ACC112 (cell line): ENCODE measurements at regions not wholly inside any gene's neighbourhood (a gene's known extent, or its start where the extent isn't known, plus 50 kb on each side); places are given as distances from the start of the nearest gene placed in this dataset.

Experiments
- H2AFZ ChIP-seq: fragments of 200-600 bp; sonication (generic); one replicate; pipeline ENCODE4 v1.6.0; 2017; ENCODE audit warnings: antibody characterized with exemption, low read length; ENCODE audit not compliant: unreplicated experiment
- H3K27ac ChIP-seq: fragments of 200-600 bp; sonication (generic); 2 replicates; pipeline ENCODE4 v1.5.1; 2014; ENCODE audit warnings: low read depth, mild to moderate bottlenecking, antibody characterized with exemption, low read length, moderate library complexity
- H3K27me3 ChIP-seq: fragments of 200-600 bp; sonication (generic); 2 replicates; pipeline ENCODE4 v1.6.1; 2014; ENCODE audit warnings: mild to moderate bottlenecking, antibody characterized with exemption, low read length, moderate library complexity, mixed read lengths; ENCODE audit not compliant: insufficient read depth
- H3K36me3 ChIP-seq: fragments of 200-600 bp; sonication (generic); 2 replicates; pipeline ENCODE4 v1.6.1; 2016; ENCODE audit warnings: mild to moderate bottlenecking, antibody characterized with exemption, low read length, moderate library complexity, mixed read lengths; ENCODE audit not compliant: insufficient read depth
- H3K4me1 ChIP-seq: fragments of 200-600 bp; sonication (generic); one replicate; pipeline ENCODE4 v1.6.1; 2016; ENCODE audit warnings: low read length, mixed read lengths; ENCODE audit not compliant: insufficient read depth, unreplicated experiment, control insufficient read depth
- H3K4me3 ChIP-seq: fragments of 200-600 bp; sonication (generic); 2 replicates; pipeline ENCODE4 v1.5.1; 2014; ENCODE audit warnings: mild to moderate bottlenecking, low read depth, low read length
- H3K79me2 ChIP-seq: fragments of 200-600 bp; sonication (generic); one replicate; pipeline ENCODE4 v1.6.0; 2016; ENCODE audit warnings: low read length; ENCODE audit not compliant: control insufficient read depth, unreplicated experiment, insufficient read depth

- H3K27ac ChIP-seq: no peak overlapping the region
- H2AFZ ChIP-seq: no peak overlapping the region
- no peaks in the 10 kb centered on the region for H3K79me2 ChIP-seq
- H3K4me3 ChIP-seq: no peak overlapping the region
- no peaks in the 10 kb centered on the region for H3K36me3 ChIP-seq
- no peaks in the 10 kb centered on the region for H3K4me1 ChIP-seq
- no peaks in the 10 kb centered on the region for H3K27me3 ChIP-seq
These were observed 933.6 kb upstream of the CNTNAP5 start for GRCh38 chr2:123091471-123091870.

GRCh38 chr2:123093199-123093598, 931.9 kb upstream of the CNTNAP5 start:
- Histone ChIP-seq H3K27me3 (no peaks in the 10 kb centered on the region), H3K4me3 (no peak overlapping the region), H2AFZ (no peak overlapping the region), H3K4me1 (no peaks in the 10 kb centered on the region), H3K79me2 (no peaks in the 10 kb centered on the region), H3K27ac (no peak overlapping the region), H3K36me3 (no peaks in the 10 kb centered on the region)

- H3K36me3 ChIP-seq: no peaks in the 10 kb centered on the region
- H2AFZ ChIP-seq: no peak overlapping the region
- H3K27ac ChIP-seq: no peak overlapping the region
- no peaks in the 10 kb centered on the region for H3K79me2 ChIP-seq
- no peaks in the 10 kb centered on the region for H3K4me1 ChIP-seq
- H3K4me3 ChIP-seq: no peak overlapping the region
- H3K27me3 ChIP-seq: no peaks in the 10 kb centered on the region
These were observed 929.8 kb upstream of the CNTNAP5 start for GRCh38 chr2:123095219-123095835.

- H2AFZ ChIP-seq: no peak overlapping the region
These were observed 926.5 kb upstream of the CNTNAP5 start for GRCh38 chr2:123098619-123099018.

GRCh38 chr2:123101434-123101833, 923.7 kb upstream of the CNTNAP5 start:
- Histone ChIP-seq H3K27me3 (no peaks in the 10 kb centered on the region), H3K4me3 (no peak overlapping the region), H3K4me1 (no peaks in the 10 kb centered on the region), H3K27ac (no peak overlapping the region), H2AFZ (no peak overlapping the region), H3K36me3 (no peaks in the 10 kb centered on the region), H3K79me2 (no peaks in the 10 kb centered on the region)

More at GRCh38 chr2:123098619-123099018, 926.5 kb upstream of the CNTNAP5 start:
- Histone ChIP-seq H3K27me3 (no peaks in the 10 kb centered on the region), H3K4me3 (no peak overlapping the region), H3K36me3 (no peaks in the 10 kb centered on the region), H3K79me2 (no peaks in the 10 kb centered on the region), H3K4me1 (no peaks in the 10 kb centered on the region), H3K27ac (no peak overlapping the region)

- no peaks in the 10 kb centered on the region for H3K79me2 ChIP-seq
- no peak overlapping the region for H3K4me3 ChIP-seq
These were observed 921.2 kb upstream of the CNTNAP5 start for GRCh38 chr2:123103902-123104301.

GRCh38 chr2:123116595-123116994, 908.5 kb upstream of the CNTNAP5 start:
- Histone ChIP-seq H3K27ac (no peak overlapping the region), H2AFZ (no peak overlapping the region), H3K4me3 (no peak overlapping the region), H3K36me3 (no peaks in the 10 kb centered on the region), H3K79me2 (no peaks in the 10 kb centered on the region), H3K27me3 (no peaks in the 10 kb centered on the region), H3K4me1 (no peaks in the 10 kb centered on the region)

More at GRCh38 chr2:123103902-123104301, 921.2 kb upstream of the CNTNAP5 start:
- H3K4me1 ChIP-seq: no peaks in the 10 kb centered on the region
- no peak overlapping the region for H2AFZ ChIP-seq
- H3K27ac ChIP-seq: no peak overlapping the region
- no peaks in the 10 kb centered on the region for H3K36me3 ChIP-seq
- H3K27me3 ChIP-seq: no peaks in the 10 kb centered on the region

- Histone ChIP-seq H3K36me3 (no peaks in the 10 kb centered on the region), H3K79me2 (no peaks in the 10 kb centered on the region), H3K27ac (no peak overlapping the region), H3K4me3 (no peak overlapping the region), H3K4me1 (no peaks in the 10 kb centered on the region), H3K27me3 (no peaks in the 10 kb centered on the region), H2AFZ (no peak overlapping the region)
These were observed 897.9 kb upstream of the CNTNAP5 start for GRCh38 chr2:123127236-123127635.

- H3K27ac ChIP-seq: no peak overlapping the region
- H3K79me2 ChIP-seq: no peaks in the 10 kb centered on the region
- no peaks in the 10 kb centered on the region for H3K36me3 ChIP-seq
- H3K27me3 ChIP-seq: no peaks in the 10 kb centered on the region
- H3K4me3 ChIP-seq: no peak overlapping the region
- no peaks in the 10 kb centered on the region for H3K4me1 ChIP-seq
- no peak overlapping the region for H2AFZ ChIP-seq
These were observed 896.1 kb upstream of the CNTNAP5 start for GRCh38 chr2:123128951-123129350.

GRCh38 chr2:123136419-123136818, 888.7 kb upstream of the CNTNAP5 start:
- Histone ChIP-seq H3K4me1 (no peaks in the 10 kb centered on the region), H3K79me2 (no peaks in the 10 kb centered on the region), H3K36me3 (no peaks in the 10 kb centered on the region), H3K27me3 (no peaks in the 10 kb centered on the region), H3K4me3 (no peak overlapping the region), H3K27ac (no peak overlapping the region), H2AFZ (no peak overlapping the region)

GRCh38 chr2:123144082-123144481, 881.0 kb upstream of the CNTNAP5 start:
- H3K4me3 ChIP-seq: peak overlapping the region; percentile 68
- H3K4me1 ChIP-seq: no peaks in the 10 kb centered on the region
- H3K27ac ChIP-seq: no peak overlapping the region

More at GRCh38 chr2:123144082-123144481, 881.0 kb upstream of the CNTNAP5 start:
- no peaks in the 10 kb centered on the region for H3K27me3 ChIP-seq
- no peak overlapping the region for H2AFZ ChIP-seq
- H3K79me2 ChIP-seq: no peaks in the 10 kb centered on the region
- no peaks in the 10 kb centered on the region for H3K36me3 ChIP-seq
